ENCODE measurements at regions not wholly inside any gene's neighbourhood (a gene's known extent, or its start where the extent isn't known, plus 50 kb on each side); places are given as distances from the start of the nearest gene placed in this dataset.
A peak's percentile ranks its signal among the peaks of the same experiment; 100 is the strongest.

DNA sequence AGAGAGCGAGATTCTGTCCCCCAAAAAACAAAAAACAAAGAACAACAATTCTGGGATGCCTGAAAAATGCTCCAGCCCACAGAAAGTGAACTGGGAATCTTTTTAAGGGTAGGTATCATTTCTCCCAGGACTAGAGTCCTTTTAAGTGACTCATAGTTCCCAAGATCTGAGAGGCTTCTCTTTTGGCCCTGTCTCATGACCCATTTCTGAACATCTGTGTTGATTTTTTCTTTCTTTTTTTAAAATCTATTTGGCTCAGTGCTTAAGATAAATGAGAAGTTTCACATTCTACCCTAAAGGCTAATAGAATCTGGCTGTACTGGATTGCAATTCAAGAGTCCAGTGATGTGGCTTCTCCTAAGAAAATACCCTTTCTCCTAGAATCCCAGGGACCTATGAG, 217.6 kb upstream of the FOXQ1 start:
- Histone ChIP-seq H3K27ac (peak overlapping the region; percentile 24), H3K36me3 (replicated peaks; ENCODE audit: insufficient read depth, low read depth) (no peaks in the 10 kb centered on the region), H3K79me2 (no peaks in the 10 kb centered on the region), H2AFZ (no peak overlapping the region), H3K9me2 (replicated peaks; ENCODE audit: insufficient read depth) (no peaks in the 10 kb centered on the region), H3K4me3 (no peak overlapping the region), H3K27me3 (no peaks in the 10 kb centered on the region), H3K9me3 (ENCODE audit: low read depth) (no peaks in the 10 kb centered on the region), H4K20me1 (ENCODE audit: insufficient read depth, poor library complexity, severe bottlenecking) (no peaks in the 10 kb centered on the region), H3K4me1 (ENCODE audit: insufficient read depth) (peaks cover 7% of the 10 kb centered on the region), H3K4me2 (no peak overlapping the region)
- DNase-seq (ENCODE audit: low spot score), result no peak
- WGBS (ENCODE audit: low lambda C conversion rate, missing lambda C conversion rate), result 100% methylated on average over 1 of the region's 1 CpG
- TF ChIP-seq EZH2 (IDR thresholded peaks at IDR 0.05; ENCODE audit: borderline replicate concordance) (no peak), EZH2phosphoT487 (IDR thresholded peaks at IDR 0.05; ENCODE audit: low read depth, severe bottlenecking, unreplicated experiment) (no peak)
- TF ChIP-seq, protein P1, sequence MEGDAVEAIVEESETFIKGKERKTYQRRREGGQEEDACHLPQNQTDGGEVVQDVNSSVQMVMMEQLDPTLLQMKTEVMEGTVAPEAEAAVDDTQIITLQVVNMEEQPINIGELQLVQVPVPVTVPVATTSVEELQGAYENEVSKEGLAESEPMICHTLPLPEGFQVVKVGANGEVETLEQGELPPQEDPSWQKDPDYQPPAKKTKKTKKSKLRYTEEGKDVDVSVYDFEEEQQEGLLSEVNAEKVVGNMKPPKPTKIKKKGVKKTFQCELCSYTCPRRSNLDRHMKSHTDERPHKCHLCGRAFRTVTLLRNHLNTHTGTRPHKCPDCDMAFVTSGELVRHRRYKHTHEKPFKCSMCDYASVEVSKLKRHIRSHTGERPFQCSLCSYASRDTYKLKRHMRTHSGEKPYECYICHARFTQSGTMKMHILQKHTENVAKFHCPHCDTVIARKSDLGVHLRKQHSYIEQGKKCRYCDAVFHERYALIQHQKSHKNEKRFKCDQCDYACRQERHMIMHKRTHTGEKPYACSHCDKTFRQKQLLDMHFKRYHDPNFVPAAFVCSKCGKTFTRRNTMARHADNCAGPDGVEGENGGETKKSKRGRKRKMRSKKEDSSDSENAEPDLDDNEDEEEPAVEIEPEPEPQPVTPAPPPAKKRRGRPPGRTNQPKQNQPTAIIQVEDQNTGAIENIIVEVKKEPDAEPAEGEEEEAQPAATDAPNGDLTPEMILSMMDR (IDR thresholded peaks at IDR 0.05; ENCODE audit: poor library complexity), result no peak

DNA sequence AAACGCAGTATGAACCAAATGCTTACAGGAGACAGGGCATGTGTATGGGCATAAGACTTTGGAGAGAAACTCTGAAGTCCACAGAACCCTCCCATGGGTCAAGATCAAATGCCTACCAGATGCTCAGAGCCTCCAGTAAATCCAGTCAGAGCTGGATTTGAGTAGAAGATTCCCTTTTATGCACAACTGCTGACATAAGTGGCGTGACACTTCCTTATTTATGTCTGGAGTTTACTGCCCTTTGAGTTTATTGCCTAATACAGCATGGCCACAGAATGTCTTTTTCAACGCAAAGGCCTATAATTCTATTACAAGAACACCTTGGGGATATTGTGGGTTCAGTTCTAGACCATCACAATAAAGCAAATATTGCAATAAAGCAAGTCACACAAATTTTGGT, 220.0 kb upstream of the FOXQ1 start:
- no peaks in the 10 kb centered on the region for H3K9me2 ChIP-seq (replicated peaks; ENCODE audit: insufficient read depth)
- 45% methylated on average over 3 of the region's 3 CpGs for WGBS (ENCODE audit: low lambda C conversion rate, missing lambda C conversion rate)
- H2AFZ ChIP-seq, result no peak overlapping the region
- TF ChIP-seq EZH2phosphoT487 (IDR thresholded peaks at IDR 0.05; ENCODE audit: low read depth, severe bottlenecking, unreplicated experiment) (no peak), EZH2 (IDR thresholded peaks at IDR 0.05; ENCODE audit: borderline replicate concordance) (no peak)
- TF ChIP-seq, protein P1 (IDR thresholded peaks at IDR 0.05; ENCODE audit: poor library complexity), result no peak
- H3K27me3 ChIP-seq, result no peaks in the 10 kb centered on the region
- H3K36me3 ChIP-seq (replicated peaks; ENCODE audit: insufficient read depth, low read depth), result no peaks in the 10 kb centered on the region
- H3K9me3 ChIP-seq (ENCODE audit: low read depth), result no peaks in the 10 kb centered on the region
- H3K4me1 ChIP-seq (ENCODE audit: insufficient read depth), result peaks cover 13% of the 10 kb centered on the region
- no peak overlapping the region for H3K4me2 ChIP-seq
- no peaks in the 10 kb centered on the region for H4K20me1 ChIP-seq (ENCODE audit: insufficient read depth, poor library complexity, severe bottlenecking)
- no peaks in the 10 kb centered on the region for H3K79me2 ChIP-seq
- H3K27ac ChIP-seq, result peak overlapping the region; percentile 82
- DNase-seq (ENCODE audit: low spot score), result peak; percentile 49
- no peak overlapping the region for H3K4me3 ChIP-seq

DNA sequence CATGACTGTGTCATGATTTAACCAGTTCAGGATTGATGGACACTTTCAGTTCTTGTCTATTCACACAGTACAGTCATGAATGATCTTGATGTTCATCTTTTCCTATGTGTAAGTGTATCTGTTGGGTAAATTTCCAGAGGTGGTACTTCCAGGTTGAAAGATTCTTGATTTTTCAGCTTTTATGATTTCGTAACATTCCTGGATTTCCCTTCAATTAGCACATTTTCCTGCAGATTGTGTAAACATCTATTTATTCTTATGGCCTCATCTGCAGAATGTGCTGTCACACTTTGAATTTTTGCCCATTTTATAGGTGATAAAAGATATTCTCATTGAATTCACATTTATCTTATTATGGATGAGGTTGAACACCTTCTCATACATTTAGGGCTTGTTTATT, 222.0 kb upstream of the FOXQ1 start:
- no peak for DNase-seq (ENCODE audit: low spot score)
- Histone ChIP-seq H3K27me3 (no peaks in the 10 kb centered on the region), H3K36me3 (replicated peaks; ENCODE audit: insufficient read depth, low read depth) (no peaks in the 10 kb centered on the region), H4K20me1 (ENCODE audit: insufficient read depth, poor library complexity, severe bottlenecking) (no peaks in the 10 kb centered on the region), H3K9me3 (ENCODE audit: low read depth) (no peaks in the 10 kb centered on the region), H3K4me1 (ENCODE audit: insufficient read depth) (peaks cover 13% of the 10 kb centered on the region), H3K9me2 (replicated peaks; ENCODE audit: insufficient read depth) (no peaks in the 10 kb centered on the region), H2AFZ (no peak overlapping the region), H3K79me2 (no peaks in the 10 kb centered on the region), H3K27ac (no peak overlapping the region), H3K4me2 (no peak overlapping the region), H3K4me3 (no peak overlapping the region)
- WGBS (ENCODE audit: low lambda C conversion rate, missing lambda C conversion rate), result 96% methylated on average over 1 of the region's 1 CpG
- TF ChIP-seq EZH2 (IDR thresholded peaks at IDR 0.05; ENCODE audit: borderline replicate concordance), result no peak
- TF ChIP-seq, protein P1 (IDR thresholded peaks at IDR 0.05; ENCODE audit: poor library complexity), result no peak

DNA sequence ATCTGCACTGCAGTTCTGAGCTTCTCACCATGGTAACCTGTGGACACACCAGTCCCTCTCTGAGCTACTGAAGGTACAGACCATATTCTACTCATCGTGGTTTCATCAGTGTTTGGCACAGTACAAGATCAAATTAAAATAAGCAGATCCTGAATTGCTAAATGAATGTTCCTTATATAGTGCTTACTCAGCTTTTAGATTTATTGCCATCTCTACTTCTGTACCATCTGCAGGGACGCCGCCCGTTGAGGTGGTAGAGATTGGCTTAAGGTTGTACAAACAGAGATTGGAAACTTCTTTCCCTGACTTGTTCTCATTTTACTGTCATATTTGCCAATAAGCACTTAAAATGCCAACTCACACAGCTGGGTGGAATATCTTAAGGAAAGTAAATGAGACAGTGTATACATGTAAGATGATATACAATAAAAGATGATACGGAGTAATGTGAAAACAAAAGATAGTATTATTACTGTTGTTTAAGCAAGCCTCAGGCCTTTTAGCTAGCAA, 223.4 kb upstream of the FOXQ1 start:
- H3K4me2 ChIP-seq, result no peak overlapping the region
- H3K27me3 ChIP-seq, result no peaks in the 10 kb centered on the region
- H3K79me2 ChIP-seq, result no peaks in the 10 kb centered on the region
- H3K27ac ChIP-seq, result peak overlapping the region; percentile 65
- no peak for TF ChIP-seq EZH2 (IDR thresholded peaks at IDR 0.05; ENCODE audit: borderline replicate concordance)
- TF ChIP-seq, protein P1 (IDR thresholded peaks at IDR 0.05; ENCODE audit: poor library complexity), result no peak
- TF ChIP-seq EZH2phosphoT487 (IDR thresholded peaks at IDR 0.05; ENCODE audit: low read depth, severe bottlenecking, unreplicated experiment), result no peak
- peaks cover 13% of the 10 kb centered on the region for H3K4me1 ChIP-seq (ENCODE audit: insufficient read depth)
- WGBS (ENCODE audit: low lambda C conversion rate, missing lambda C conversion rate), result 62% methylated on average over 5 of the region's 5 CpGs
- no peak overlapping the region for H3K4me3 ChIP-seq
- H2AFZ ChIP-seq, result no peak overlapping the region
- H3K9me3 ChIP-seq (ENCODE audit: low read depth), result no peaks in the 10 kb centered on the region
- no peaks in the 10 kb centered on the region for H3K36me3 ChIP-seq (replicated peaks; ENCODE audit: insufficient read depth, low read depth)
- DNase-seq (ENCODE audit: low spot score), result no peak
- no peaks in the 10 kb centered on the region for H3K9me2 ChIP-seq (replicated peaks; ENCODE audit: insufficient read depth)
- H4K20me1 ChIP-seq (ENCODE audit: insufficient read depth, poor library complexity, severe bottlenecking), result no peaks in the 10 kb centered on the region

Measured in hepatocyte (in vitro differentiated cells).